CD4-positive, alpha-beta T cell (primary cell): ENCODE measurements at regions not wholly inside any gene's neighbourhood (a gene's known extent, or its start where the extent isn't known, plus 50 kb on each side); places are given as distances from the start of the nearest gene placed in this dataset.

ENCODE experiments used
- ATAC-seq: fragments of 200-7000 bp; cut with Tn5 transposase; one replicate; pipeline ENCODE4 v1.10.0; 2022; ENCODE audit warnings: mild to moderate bottlenecking; ENCODE audit not compliant: poor library complexity
- CTCF ChIA-PET: fragments of 350-600 bp; sonication (Branson Sonifier 250); formaldehyde crosslinking; loops from one replicate; lab custom pipeline; 2021; ENCODE audit warnings: antibody characterized with exemption, inconsistent platforms; lab: Charles Lee
- POLR2A ChIA-PET: fragments of 350-600 bp; sonication (Branson Sonifier 250); formaldehyde crosslinking; loops from one replicate; lab custom pipeline; 2021; ENCODE audit warnings: antibody characterized with exemption, inconsistent platforms; lab: Charles Lee
- DNase-seq, 14 experiments: peaks; one replicate each; pipeline ENCODE4 v3.0.0-alpha.2; 2013 to 2020; ENCODE audit warnings: mixed read lengths in 2 of 14
- H3K27ac ChIP-seq, 2 donors: one replicate each; pipeline versions ENCODE4 v1.5.1 to v1.7.0; 2013; ENCODE audit warnings: low read length in 2 of 2, low read depth in 1 of 2, mild to moderate bottlenecking in 1 of 2
- H3K27me3 ChIP-seq, 2 experiments: 1 replicate in 1 of 2; 2 replicates in 1 of 2; pipeline versions ENCODE4 v1.6.1 to v1.7.0; 2013; ENCODE audit warnings: low read length in 2 of 2, control low read depth in 1 of 2, mild to moderate bottlenecking in 1 of 2, moderate library complexity in 1 of 2; ENCODE audit not compliant: insufficient read depth in 2 of 2, control insufficient read depth in 1 of 2
- H3K36me3 ChIP-seq: one replicate; pipeline ENCODE4 v1.6.1; 2013; ENCODE audit warnings: low read length, control low read depth; ENCODE audit not compliant: insufficient read depth
- H3K4me1 ChIP-seq: one replicate; pipeline ENCODE4 v1.6.1; 2013; ENCODE audit warnings: low read length, control low read depth; ENCODE audit not compliant: insufficient read depth
- H3K4me3 ChIP-seq: one replicate; pipeline ENCODE4 v1.5.1; 2013; ENCODE audit warnings: mild to moderate bottlenecking, low read length, moderate library complexity
- H3K9me3 ChIP-seq, 2 experiments: 1 replicate in 1 of 2; 2 replicates in 1 of 2; pipeline versions ENCODE4 v1.6.1 to v1.7.0; 2013; ENCODE audit warnings: low read length in 2 of 2, mild to moderate bottlenecking in 2 of 2, control low read depth in 1 of 2, moderate library complexity in 1 of 2; ENCODE audit not compliant: control insufficient read depth in 1 of 2, insufficient read depth in 1 of 2
- H3K27ac Mint-ChIP-seq: one replicate; pipeline ENCODE4 v1.8.0; 2020; ENCODE audit warnings: mixed read lengths
- H3K27me3 Mint-ChIP-seq: one replicate; pipeline ENCODE4 v1.8.0; 2021; ENCODE audit warnings: mixed read lengths
- H3K36me3 Mint-ChIP-seq: one replicate; pipeline ENCODE4 v1.8.0; 2021; ENCODE audit warnings: low read depth, mixed read lengths
- H3K4me1 Mint-ChIP-seq: one replicate; pipeline ENCODE4 v1.8.0; 2021; ENCODE audit warnings: low read depth, mixed read lengths
- H3K4me3 Mint-ChIP-seq: one replicate; pipeline ENCODE4 v1.8.0; 2020; ENCODE audit warnings: mild to moderate bottlenecking, mixed read lengths
- H3K9me3 Mint-ChIP-seq: one replicate; pipeline ENCODE4 v1.8.0; 2020; ENCODE audit warnings: mixed read lengths
- intact Hi-C, 2 experiments: fragments of 100-400 bp; cut with DNase I in 1 of 2; cut with micrococcal nuclease in 1 of 2; formaldehyde crosslinking; loops; one replicate each; pipeline versions ENCODE4 v1.15.1 to v1.9.0; 2023 to 2025; cut with DNase I, micrococcal nuclease
- TF ChIP-seq, protein P1 (sequence below): fragments of 200-600 bp; IDR thresholded peaks from one replicate; pipeline ENCODE4 v1.8.0; 2022; ENCODE audit warnings: antibody characterized with exemption, mild to moderate bottlenecking

DNA sequence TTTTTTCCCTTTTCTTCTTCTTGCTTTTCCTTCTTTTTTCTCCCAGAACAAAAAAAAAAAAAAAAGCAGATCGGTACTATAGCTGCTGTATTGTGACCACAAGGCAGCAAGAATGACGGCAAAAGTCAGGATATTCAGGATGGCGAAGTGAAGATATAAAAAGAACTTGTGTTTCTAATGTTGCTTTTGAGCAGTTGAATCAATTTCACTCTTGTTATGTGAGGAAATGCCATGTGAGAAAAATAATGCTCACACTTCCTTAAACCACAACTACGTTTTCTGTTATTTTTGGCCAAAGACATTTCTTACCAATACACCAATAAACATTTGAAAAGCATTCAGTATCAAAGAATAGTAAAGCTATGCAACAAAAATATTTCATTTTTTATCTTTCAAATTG is 510.5 kb downstream of the HACE1 start:
- H3K27ac Mint-ChIP-seq: no peak overlapping the region
- TF ChIP-seq, protein P1, sequence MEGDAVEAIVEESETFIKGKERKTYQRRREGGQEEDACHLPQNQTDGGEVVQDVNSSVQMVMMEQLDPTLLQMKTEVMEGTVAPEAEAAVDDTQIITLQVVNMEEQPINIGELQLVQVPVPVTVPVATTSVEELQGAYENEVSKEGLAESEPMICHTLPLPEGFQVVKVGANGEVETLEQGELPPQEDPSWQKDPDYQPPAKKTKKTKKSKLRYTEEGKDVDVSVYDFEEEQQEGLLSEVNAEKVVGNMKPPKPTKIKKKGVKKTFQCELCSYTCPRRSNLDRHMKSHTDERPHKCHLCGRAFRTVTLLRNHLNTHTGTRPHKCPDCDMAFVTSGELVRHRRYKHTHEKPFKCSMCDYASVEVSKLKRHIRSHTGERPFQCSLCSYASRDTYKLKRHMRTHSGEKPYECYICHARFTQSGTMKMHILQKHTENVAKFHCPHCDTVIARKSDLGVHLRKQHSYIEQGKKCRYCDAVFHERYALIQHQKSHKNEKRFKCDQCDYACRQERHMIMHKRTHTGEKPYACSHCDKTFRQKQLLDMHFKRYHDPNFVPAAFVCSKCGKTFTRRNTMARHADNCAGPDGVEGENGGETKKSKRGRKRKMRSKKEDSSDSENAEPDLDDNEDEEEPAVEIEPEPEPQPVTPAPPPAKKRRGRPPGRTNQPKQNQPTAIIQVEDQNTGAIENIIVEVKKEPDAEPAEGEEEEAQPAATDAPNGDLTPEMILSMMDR: no peak
- H3K27me3 ChIP-seq: no peaks in the 10 kb centered on the region
- H3K9me3 ChIP-seq: peaks cover 0 to 8% of the 10 kb centered on the region in 2 experiments
- POLR2A ChIA-PET: no interaction called here
- no peaks in the 10 kb centered on the region for H3K4me1 Mint-ChIP-seq
- H3K36me3 Mint-ChIP-seq: no peaks in the 10 kb centered on the region
- no peak overlapping the region for H3K4me3 ChIP-seq
- H3K36me3 ChIP-seq: no peaks in the 10 kb centered on the region
- no peak for ATAC-seq
- CTCF ChIA-PET: no interaction called here
- H3K9me3 Mint-ChIP-seq: peaks cover under 1% of the 10 kb centered on the region
- intact Hi-C loops: no loop called here
- H3K27ac ChIP-seq: no peak overlapping the region
- no peak for DNase-seq
- no peaks in the 10 kb centered on the region for H3K4me1 ChIP-seq
- H3K27me3 Mint-ChIP-seq: no peaks in the 10 kb centered on the region
- no peak overlapping the region for H3K4me3 Mint-ChIP-seq

DNA sequence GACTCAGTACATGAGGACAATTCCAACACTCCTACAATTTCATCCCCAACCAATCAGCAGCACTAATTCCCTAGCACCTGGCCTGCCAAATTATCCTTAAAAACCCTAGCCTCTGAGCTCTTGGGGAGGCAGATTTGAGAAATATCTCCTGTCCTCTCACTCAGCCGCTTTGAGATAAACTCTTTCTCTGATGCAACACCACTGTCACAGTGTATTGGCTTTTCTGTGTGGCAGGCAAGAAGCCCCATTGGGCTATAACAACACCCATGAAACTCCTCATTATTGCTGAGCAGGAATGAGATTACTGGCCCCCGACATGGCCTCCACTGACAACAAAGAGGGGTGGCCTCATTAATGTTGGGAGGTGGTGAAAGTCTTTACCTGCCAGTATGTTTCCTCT is 515.5 kb downstream of the HACE1 start:
- DNase-seq (no peak), ATAC-seq (no peak)

DNA sequence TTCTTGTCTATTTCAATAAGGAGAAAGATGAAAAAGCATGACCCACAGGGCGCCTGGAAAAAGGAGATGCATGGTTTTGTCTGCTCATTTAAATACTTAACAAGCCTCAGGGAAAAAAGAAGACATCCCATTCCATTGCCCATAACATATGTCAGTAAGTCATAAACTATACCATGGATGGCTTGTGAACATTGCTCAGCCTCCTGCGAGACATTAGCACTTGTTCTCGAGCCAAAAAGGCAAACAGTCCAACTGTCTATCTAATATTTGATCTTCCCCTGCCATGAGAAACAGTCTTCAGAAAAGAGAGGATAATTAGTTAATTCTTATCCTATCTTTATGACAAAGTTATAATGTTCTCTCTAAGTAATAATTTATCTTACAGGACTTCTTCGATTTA is 527.4 kb downstream of the HACE1 start:
- Histone ChIP-seq H3K36me3 (no peaks in the 10 kb centered on the region), H3K27me3 (no peaks in the 10 kb centered on the region), H3K27ac (no peak overlapping the region), H3K4me1 (no peaks in the 10 kb centered on the region), H3K4me3 (no peak overlapping the region), H3K9me3 (no peaks in the 10 kb centered on the region)
- TF ChIP-seq, protein P1: no peak
- no peak for DNase-seq
- Mint-ChIP-seq H3K9me3 (no peaks in the 10 kb centered on the region), H3K27ac (no peak overlapping the region), H3K27me3 (no peaks in the 10 kb centered on the region), H3K36me3 (no peaks in the 10 kb centered on the region), H3K4me3 (no peak overlapping the region), H3K4me1 (no peaks in the 10 kb centered on the region)
- CTCF ChIA-PET: no interaction called here
- POLR2A ChIA-PET: no interaction called here
- ATAC-seq: no peak
- intact Hi-C loops: no loop called here

More for the DNA sequence above, 515.5 kb downstream of the HACE1 start:
- Mint-ChIP-seq H3K36me3 (no peaks in the 10 kb centered on the region), H3K9me3 (peaks cover 4% of the 10 kb centered on the region), H3K4me1 (no peaks in the 10 kb centered on the region), H3K27me3 (no peaks in the 10 kb centered on the region), H3K4me3 (no peak overlapping the region), H3K27ac (no peak overlapping the region)
- Histone ChIP-seq H3K9me3 (peaks cover 0 to 10% of the 10 kb centered on the region in 2 experiments), H3K36me3 (no peaks in the 10 kb centered on the region), H3K4me3 (no peak overlapping the region), H3K4me1 (no peaks in the 10 kb centered on the region), H3K27ac (no peak overlapping the region), H3K27me3 (no peaks in the 10 kb centered on the region)
- TF ChIP-seq, protein P1: no peak
- intact Hi-C loops: no loop called here
- CTCF ChIA-PET: no interaction called here
- POLR2A ChIA-PET: no interaction called here
